ENCODE measurements at regions not wholly inside any gene's neighbourhood (a gene's known extent, or its start where the extent isn't known, plus 50 kb on each side); places are given as distances from the start of the nearest gene placed in this dataset.

DNA sequence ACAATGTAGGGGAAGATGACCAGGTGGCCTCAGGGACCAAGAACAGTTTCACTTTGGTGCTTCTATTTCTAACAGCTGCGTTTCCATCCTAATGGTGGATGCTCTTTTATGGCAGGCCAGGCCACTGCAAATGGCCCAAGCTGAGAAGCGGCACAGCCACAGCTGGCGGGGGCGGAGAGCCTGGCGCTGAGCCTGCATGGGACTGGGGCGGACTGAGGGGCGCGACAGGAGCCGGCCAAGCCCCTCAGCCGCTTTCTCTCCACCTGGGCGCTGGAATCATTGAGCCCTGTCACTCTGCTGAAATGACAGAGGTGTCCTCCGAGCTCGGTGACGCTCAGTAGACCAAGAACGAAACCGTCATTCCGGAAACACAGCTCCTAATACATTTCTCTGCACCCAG, 317.3 kb upstream of the PDE4D start:
- H2AFZ ChIP-seq (ENCODE audit: low read depth, low read length), result peak overlapping the region; percentile 11
- no peaks in the 10 kb centered on the region for H3K9me3 ChIP-seq (replicated peaks; ENCODE audit: control insufficient read depth, insufficient read depth, low read length)
- H3K9me1 ChIP-seq (replicated peaks; ENCODE audit: control insufficient read depth, extremely low read depth, insufficient read depth, low read length), result no peaks in the 10 kb centered on the region
- H3K4me1 ChIP-seq (ENCODE audit: control insufficient read depth, extremely low read depth, insufficient read depth, low read length), result peaks cover 14% of the 10 kb centered on the region
- intact Hi-C loops (cut with micrococcal nuclease) (no loop called here), dilution Hi-C loops (cut with MboI; ENCODE audit: extremely low pct_ligation_motif_present, low sequenced_read_pairs) (no loop called here)
- FAIRE-seq, result no peak
- DNase-seq (ENCODE audit: low read depth, low spot score), result no peak
- POLR2A ChIA-PET, result interaction anchor here (0.7 kb wide), 1 partner anchor 18 kb away, joined by 3 read pairs; no protein-coding TSS in a partner anchor
- peaks cover 0 to 3% of the 10 kb centered on the region in 2 experiments for H3K27me3 ChIP-seq (ENCODE audit: control insufficient read depth in 2 of 2, insufficient read depth in 2 of 2, low read length in 2 of 2)
- peak overlapping the region in 1 of 3 experiments; percentile 2 for H3K4me3 ChIP-seq (replicated peaks in 1 of 3; ENCODE audit: insufficient read depth in 1 of 3, low read depth in 1 of 3, low read length in 3 of 3)
- H3K27ac ChIP-seq (ENCODE audit: insufficient read depth, low read depth, low read length), result no peak overlapping the region
- no peak overlapping the region for H3K9ac ChIP-seq (replicated peaks; ENCODE audit: extremely low read depth, insufficient read depth, low read length)
- no peaks in the 10 kb centered on the region for H4K20me1 ChIP-seq (replicated peaks; ENCODE audit: control insufficient read depth, extremely low read depth, insufficient read depth, low read length)
- CTCF ChIA-PET, result interaction anchor here (0.7 to 2.8 kb wide), 3 partner anchors 8 to 14 kb away, joined by 3 to 11 read pairs (median 4); no protein-coding TSS in a partner anchor
- BruUV-seq (replicated peaks), result no TSS peak
- no peaks in the 10 kb centered on the region for H3K79me2 ChIP-seq (ENCODE audit: control insufficient read depth, insufficient read depth, low read length)
- no peaks in the 10 kb centered on the region for H3K36me3 ChIP-seq (ENCODE audit: control insufficient read depth in 2 of 2, extremely low read depth in 1 of 2, insufficient read depth in 2 of 2, low read length in 2 of 2)
- TF ChIP-seq, protein P1, sequence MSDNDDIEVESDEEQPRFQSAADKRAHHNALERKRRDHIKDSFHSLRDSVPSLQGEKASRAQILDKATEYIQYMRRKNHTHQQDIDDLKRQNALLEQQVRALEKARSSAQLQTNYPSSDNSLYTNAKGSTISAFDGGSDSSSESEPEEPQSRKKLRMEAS (IDR thresholded peaks at IDR 0.05; ENCODE audit: insufficient read depth, insufficient read length), result no peak
- TF ChIP-seq POLR2A (IDR thresholded peaks at IDR 0.05; ENCODE audit: low read depth, low read length) (no peak), POLR2AphosphoS5 (IDR thresholded peaks at IDR 0.05; ENCODE audit: insufficient read depth, low read depth, low read length) (no peak), FOS (IDR thresholded peaks at IDR 0.05; ENCODE audit: borderline replicate concordance, insufficient read depth, low read length) (no peak), MYC (IDR thresholded peaks at IDR 0.05; ENCODE audit: low read depth, low read length) (no peak), GATA2 (IDR thresholded peaks at IDR 0.05; ENCODE audit: insufficient read depth, insufficient read length, low read depth, low read length) (no peak), JUN (IDR thresholded peaks at IDR 0.05; ENCODE audit: borderline replicate concordance, insufficient read depth, insufficient read length, low read depth) (no peak), EZH2 (IDR thresholded peaks at IDR 0.05; ENCODE audit: borderline replicate concordance, low read depth, low read length, severe bottlenecking) (no peak)
- TF ChIP-seq, protein P2, sequence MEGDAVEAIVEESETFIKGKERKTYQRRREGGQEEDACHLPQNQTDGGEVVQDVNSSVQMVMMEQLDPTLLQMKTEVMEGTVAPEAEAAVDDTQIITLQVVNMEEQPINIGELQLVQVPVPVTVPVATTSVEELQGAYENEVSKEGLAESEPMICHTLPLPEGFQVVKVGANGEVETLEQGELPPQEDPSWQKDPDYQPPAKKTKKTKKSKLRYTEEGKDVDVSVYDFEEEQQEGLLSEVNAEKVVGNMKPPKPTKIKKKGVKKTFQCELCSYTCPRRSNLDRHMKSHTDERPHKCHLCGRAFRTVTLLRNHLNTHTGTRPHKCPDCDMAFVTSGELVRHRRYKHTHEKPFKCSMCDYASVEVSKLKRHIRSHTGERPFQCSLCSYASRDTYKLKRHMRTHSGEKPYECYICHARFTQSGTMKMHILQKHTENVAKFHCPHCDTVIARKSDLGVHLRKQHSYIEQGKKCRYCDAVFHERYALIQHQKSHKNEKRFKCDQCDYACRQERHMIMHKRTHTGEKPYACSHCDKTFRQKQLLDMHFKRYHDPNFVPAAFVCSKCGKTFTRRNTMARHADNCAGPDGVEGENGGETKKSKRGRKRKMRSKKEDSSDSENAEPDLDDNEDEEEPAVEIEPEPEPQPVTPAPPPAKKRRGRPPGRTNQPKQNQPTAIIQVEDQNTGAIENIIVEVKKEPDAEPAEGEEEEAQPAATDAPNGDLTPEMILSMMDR (IDR thresholded peaks at IDR 0.05; ENCODE audit: extremely low read depth in 1 of 2, insufficient read depth in 1 of 2, low read depth in 1 of 2, low read length in 2 of 2), result no peak
- no peak overlapping the region for H3K4me2 ChIP-seq (ENCODE audit: insufficient read depth, low read length)

Measured in endothelial cell of umbilical vein (primary cell).